Hepatocyte (in vitro differentiated cells): ENCODE measurements at regions not wholly inside any gene's neighbourhood (a gene's known extent, or its start where the extent isn't known, plus 50 kb on each side); places are given as distances from the start of the nearest gene placed in this dataset.

ENCODE experiments used
- CTCF ChIP-seq: fragments of 200-600 bp; sonication (generic); IDR thresholded peaks from 2 replicates; pipeline ENCODE4 v1.5.1; 2016; ENCODE audit warnings: antibody characterized with exemption, mild to moderate bottlenecking; ENCODE audit not compliant: poor library complexity
- EZH2 ChIP-seq: fragments of 200-600 bp; sonication (generic); IDR thresholded peaks from 2 replicates; pipeline ENCODE4 v1.6.1; 2016; ENCODE audit warnings: antibody characterized with exemption, mild to moderate bottlenecking, borderline replicate concordance
- EZH2phosphoT487 ChIP-seq: fragments of 200-600 bp; sonication (generic); IDR thresholded peaks from one replicate; pipeline ENCODE4 v1.6.1; 2018; ENCODE audit warnings: antibody characterized with exemption, mild to moderate bottlenecking, low read depth, moderate library complexity; ENCODE audit not compliant: unreplicated experiment, severe bottlenecking

DNA sequence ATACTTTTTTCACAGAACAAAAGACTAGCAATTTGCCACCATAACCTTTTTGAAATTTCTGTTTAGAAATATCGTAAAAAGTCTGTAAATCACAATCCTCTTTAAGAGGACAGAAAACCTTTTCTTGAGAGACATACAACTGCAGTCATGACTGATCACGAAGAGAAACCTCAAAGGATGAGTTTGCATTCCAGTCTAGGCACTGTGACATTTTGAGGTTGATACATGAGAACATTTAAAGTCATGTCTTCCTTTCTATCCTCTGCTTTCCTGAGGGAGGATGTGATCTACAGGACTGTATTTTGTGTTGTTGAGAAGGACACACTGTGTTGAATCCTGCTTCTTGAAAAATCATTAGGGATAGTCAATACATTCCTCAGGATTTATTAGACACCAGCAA lies 476.7 kb upstream of the CCDC179 start:
- TF ChIP-seq CTCF: no peak
- no peak for TF ChIP-seq EZH2phosphoT487
- no peak for TF ChIP-seq EZH2
